ENCODE measurements at regions not wholly inside any gene's neighbourhood (a gene's known extent, or its start where the extent isn't known, plus 50 kb on each side); places are given as distances from the start of the nearest gene placed in this dataset.

DNA sequence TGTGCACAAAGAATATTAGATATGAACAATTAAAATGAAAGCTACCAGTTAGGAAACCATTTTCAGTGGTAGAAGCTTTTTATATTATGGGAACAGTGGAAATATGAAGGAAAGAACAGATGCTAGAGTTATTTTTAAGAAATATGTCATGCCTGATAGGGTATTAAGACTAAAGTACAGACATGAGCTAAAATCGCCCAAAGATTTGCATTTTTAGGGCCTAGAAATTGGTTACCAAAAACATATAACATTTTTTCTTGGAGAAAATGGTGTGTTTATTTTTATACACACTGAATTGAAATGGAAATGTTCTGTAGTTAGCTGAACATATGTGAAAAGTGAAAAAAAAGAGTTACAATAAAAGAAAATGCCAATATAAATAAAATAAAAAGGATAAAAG is 441.9 kb downstream of the TLL1 start:
- Mint-ChIP-seq H3K4me3 (ENCODE audit: unreplicated experiment) (no peak overlapping the region), H3K27ac (ENCODE audit: unreplicated experiment) (no peak overlapping the region), H3K9me3 (ENCODE audit: unreplicated experiment) (no peaks in the 10 kb centered on the region), H3K36me3 (ENCODE audit: insufficient read depth, unreplicated experiment) (no peaks in the 10 kb centered on the region), H3K4me1 (ENCODE audit: low read depth, unreplicated experiment) (no peaks in the 10 kb centered on the region), H3K27me3 (ENCODE audit: insufficient read depth, unreplicated experiment) (no peaks in the 10 kb centered on the region)
- H3K9me3 ChIP-seq: no peaks in the 10 kb centered on the region
- POLR2A ChIA-PET: no interaction called here
- no peak for DNase-seq
- TF ChIP-seq, protein P1, sequence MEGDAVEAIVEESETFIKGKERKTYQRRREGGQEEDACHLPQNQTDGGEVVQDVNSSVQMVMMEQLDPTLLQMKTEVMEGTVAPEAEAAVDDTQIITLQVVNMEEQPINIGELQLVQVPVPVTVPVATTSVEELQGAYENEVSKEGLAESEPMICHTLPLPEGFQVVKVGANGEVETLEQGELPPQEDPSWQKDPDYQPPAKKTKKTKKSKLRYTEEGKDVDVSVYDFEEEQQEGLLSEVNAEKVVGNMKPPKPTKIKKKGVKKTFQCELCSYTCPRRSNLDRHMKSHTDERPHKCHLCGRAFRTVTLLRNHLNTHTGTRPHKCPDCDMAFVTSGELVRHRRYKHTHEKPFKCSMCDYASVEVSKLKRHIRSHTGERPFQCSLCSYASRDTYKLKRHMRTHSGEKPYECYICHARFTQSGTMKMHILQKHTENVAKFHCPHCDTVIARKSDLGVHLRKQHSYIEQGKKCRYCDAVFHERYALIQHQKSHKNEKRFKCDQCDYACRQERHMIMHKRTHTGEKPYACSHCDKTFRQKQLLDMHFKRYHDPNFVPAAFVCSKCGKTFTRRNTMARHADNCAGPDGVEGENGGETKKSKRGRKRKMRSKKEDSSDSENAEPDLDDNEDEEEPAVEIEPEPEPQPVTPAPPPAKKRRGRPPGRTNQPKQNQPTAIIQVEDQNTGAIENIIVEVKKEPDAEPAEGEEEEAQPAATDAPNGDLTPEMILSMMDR (IDR thresholded peaks at IDR 0.05; ENCODE audit: insufficient read depth in 1 of 2, low read depth in 1 of 2, low read length in 1 of 2, severe bottlenecking in 1 of 2, unreplicated experiment in 1 of 2): no peak
- CTCF ChIA-PET: no interaction called here
- intact Hi-C loops (cut with micrococcal nuclease; ENCODE audit: unreplicated experiment): no loop called here
- no peaks in the 10 kb centered on the region for H3K27me3 ChIP-seq (replicated peaks; ENCODE audit: control insufficient read depth, insufficient read depth, low read length)
- no peak overlapping the region for H3K4me3 ChIP-seq (ENCODE audit: low read depth, low read length)
- H3K4me1 ChIP-seq: no peaks in the 10 kb centered on the region
- no TSS peak for BruUV-seq (replicated peaks)
- no peaks in the 10 kb centered on the region for H3K36me3 ChIP-seq (ENCODE audit: control insufficient read depth, insufficient read depth, low read length)

GRCh38 chr4:166315721-166316467 is 442.9 kb downstream of the TLL1 start:
- H3K27me3 Mint-ChIP-seq (ENCODE audit: insufficient read depth, unreplicated experiment): no peaks in the 10 kb centered on the region
- no peaks in the 10 kb centered on the region for H3K36me3 Mint-ChIP-seq (ENCODE audit: insufficient read depth, unreplicated experiment)
- BruUV-seq (replicated peaks): no TSS peak
- Histone ChIP-seq H3K36me3 (ENCODE audit: control insufficient read depth, insufficient read depth, low read length) (no peaks in the 10 kb centered on the region), H3K4me1 (no peaks in the 10 kb centered on the region), H3K9me3 (no peaks in the 10 kb centered on the region), H3K27me3 (replicated peaks; ENCODE audit: control insufficient read depth, insufficient read depth, low read length) (no peaks in the 10 kb centered on the region), H3K4me3 (ENCODE audit: low read depth, low read length) (no peak overlapping the region)
- H3K4me3 Mint-ChIP-seq (ENCODE audit: unreplicated experiment): no peak overlapping the region
- intact Hi-C loops (cut with micrococcal nuclease; ENCODE audit: unreplicated experiment): no loop called here
- POLR2A ChIA-PET: no interaction called here
- H3K9me3 Mint-ChIP-seq (ENCODE audit: unreplicated experiment): no peaks in the 10 kb centered on the region
- DNase-seq: no peak
- TF ChIP-seq, protein P1 (IDR thresholded peaks at IDR 0.05; ENCODE audit: insufficient read depth in 1 of 2, low read depth in 1 of 2, low read length in 1 of 2, severe bottlenecking in 1 of 2, unreplicated experiment in 1 of 2): no peak
- no peak overlapping the region for H3K27ac Mint-ChIP-seq (ENCODE audit: unreplicated experiment)
- no peaks in the 10 kb centered on the region for H3K4me1 Mint-ChIP-seq (ENCODE audit: low read depth, unreplicated experiment)
- CTCF ChIA-PET: no interaction called here

DNA sequence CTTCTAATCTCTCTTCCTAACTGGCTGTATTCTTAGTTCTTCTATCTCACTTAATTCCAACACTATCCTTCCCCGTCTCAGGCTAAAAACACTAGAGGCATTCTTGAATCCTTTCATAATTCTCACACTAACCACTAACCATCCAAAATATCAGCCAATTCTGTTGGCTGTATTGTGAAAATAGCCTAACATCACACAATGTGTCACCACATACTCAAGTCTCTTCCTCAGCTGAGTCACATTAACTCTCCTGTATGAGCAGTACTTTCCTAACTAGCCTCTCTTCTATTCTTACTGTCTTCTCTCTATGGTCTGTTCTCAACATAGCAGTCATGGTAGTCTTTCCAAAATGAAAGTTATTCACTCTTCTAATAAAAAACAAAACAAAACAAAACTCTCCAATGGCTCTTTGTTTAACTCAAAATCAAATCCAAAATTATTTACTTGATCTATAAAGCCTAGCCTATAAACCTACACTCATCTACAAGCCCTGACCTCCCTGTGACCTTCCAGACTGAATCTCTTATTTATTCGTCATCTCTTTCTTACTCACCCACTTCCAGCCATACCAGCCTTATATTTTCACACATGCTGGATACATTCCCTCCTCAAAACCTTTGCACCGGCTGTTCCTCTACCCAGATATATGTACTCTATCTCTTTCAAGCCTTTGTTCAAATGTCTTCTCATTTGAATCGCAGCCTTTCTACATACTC is 445.9 kb downstream of the TLL1 start:
- Mint-ChIP-seq H3K27ac (ENCODE audit: unreplicated experiment) (no peak overlapping the region), H3K9me3 (ENCODE audit: unreplicated experiment) (no peaks in the 10 kb centered on the region), H3K36me3 (ENCODE audit: insufficient read depth, unreplicated experiment) (no peaks in the 10 kb centered on the region), H3K27me3 (ENCODE audit: insufficient read depth, unreplicated experiment) (no peaks in the 10 kb centered on the region), H3K4me3 (ENCODE audit: unreplicated experiment) (no peak overlapping the region), H3K4me1 (ENCODE audit: low read depth, unreplicated experiment) (no peaks in the 10 kb centered on the region)
- TF ChIP-seq, protein P1 (IDR thresholded peaks at IDR 0.05; ENCODE audit: insufficient read depth in 1 of 2, low read depth in 1 of 2, low read length in 1 of 2, severe bottlenecking in 1 of 2, unreplicated experiment in 1 of 2): no peak
- ChIA-PET POLR2A (no interaction called here), CTCF (no interaction called here)
- Histone ChIP-seq H3K4me1 (no peaks in the 10 kb centered on the region), H3K9me3 (no peaks in the 10 kb centered on the region), H3K4me3 (ENCODE audit: low read depth, low read length) (no peak overlapping the region), H3K36me3 (ENCODE audit: control insufficient read depth, insufficient read depth, low read length) (no peaks in the 10 kb centered on the region), H3K27me3 (replicated peaks; ENCODE audit: control insufficient read depth, insufficient read depth, low read length) (no peaks in the 10 kb centered on the region)
- intact Hi-C loops (cut with micrococcal nuclease; ENCODE audit: unreplicated experiment): no loop called here
- DNase-seq: no peak
- no TSS peak for BruUV-seq (replicated peaks)
